ENCODE measurements at regions not wholly inside any gene's neighbourhood (a gene's known extent, or its start where the extent isn't known, plus 50 kb on each side); places are given as distances from the start of the nearest gene placed in this dataset.

DNA sequence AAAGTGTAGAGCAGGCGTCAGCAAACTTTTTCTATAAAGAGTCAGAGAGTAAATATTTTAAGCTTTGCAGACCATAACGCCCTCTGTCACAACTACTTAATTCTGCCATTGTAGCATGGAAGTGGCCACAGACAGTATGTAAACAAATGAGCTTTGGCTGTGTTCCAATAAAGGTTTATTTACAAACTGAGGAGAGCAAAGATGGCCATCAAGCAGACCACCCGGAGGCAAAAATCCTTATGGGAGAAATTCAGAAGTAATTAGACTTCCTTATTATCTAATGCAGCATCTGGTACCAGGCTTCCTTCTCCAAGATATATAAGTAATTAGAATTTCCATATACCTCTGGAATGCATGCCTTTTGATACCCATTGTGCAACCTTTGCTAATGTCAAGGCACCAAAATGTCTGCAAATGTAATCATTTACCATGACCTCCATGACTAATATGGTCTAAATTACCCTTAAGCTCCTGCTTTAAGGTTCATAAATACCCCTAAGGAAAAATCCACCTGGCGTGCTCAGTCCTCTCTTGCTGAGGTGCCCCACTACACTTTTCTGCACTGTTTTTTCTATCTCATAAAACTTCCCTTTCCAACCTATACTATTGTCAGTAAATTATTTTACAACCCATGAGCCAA is 377.8 kb downstream of the MATN1 start:
- peak; percentile 58 for DNase-seq

DNA sequence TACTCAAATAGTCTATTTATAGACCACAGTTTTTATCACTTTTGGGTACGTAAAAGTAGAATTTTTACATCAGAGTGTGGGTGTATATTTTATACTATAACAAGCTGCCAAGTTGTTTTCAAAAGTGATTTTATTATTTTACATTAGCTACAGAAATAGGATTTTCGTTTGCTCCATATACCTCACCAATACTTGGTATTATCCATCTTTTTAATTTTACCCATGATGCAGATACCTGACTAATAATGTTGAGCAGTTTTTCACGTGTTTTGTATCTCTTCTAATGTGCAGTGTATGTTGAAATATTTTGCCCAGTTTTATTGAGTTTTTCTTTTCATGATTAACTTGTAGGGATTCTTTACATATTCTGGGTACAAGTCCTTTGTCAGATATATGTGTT is 379.8 kb downstream of the MATN1 start:
- no peak for DNase-seq

DNA sequence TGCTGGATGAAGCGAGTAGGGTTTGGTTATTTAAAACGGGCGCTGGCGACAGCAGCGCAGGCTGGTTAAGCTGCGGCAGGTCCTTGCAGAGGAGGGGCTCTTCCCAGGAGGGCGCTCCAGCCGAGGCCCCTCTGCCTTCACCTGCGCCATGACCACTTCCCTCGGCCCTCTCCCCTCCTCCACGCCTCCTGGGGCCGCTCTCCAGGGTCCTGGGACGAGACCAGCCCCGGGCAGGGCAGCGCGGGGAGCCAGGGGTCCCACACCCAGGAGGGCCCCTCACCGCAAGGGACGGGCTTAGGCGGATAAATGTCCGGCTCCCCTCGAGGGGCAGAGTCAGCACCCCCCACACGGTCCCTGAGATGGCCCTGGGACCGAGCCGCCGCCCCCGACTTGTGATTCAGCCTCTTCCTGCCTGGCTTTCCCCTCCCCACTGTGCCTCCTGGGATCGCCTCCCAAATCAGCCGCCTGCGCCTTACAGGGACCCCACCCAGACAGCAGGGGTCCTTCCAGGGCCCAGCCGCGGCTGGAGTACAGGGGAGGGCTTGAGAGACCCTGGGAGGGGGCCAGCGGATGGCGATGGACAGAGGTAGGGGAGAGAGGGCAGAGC is 380.7 kb downstream of the MATN1 start:
- DNase-seq = no peak

DNA sequence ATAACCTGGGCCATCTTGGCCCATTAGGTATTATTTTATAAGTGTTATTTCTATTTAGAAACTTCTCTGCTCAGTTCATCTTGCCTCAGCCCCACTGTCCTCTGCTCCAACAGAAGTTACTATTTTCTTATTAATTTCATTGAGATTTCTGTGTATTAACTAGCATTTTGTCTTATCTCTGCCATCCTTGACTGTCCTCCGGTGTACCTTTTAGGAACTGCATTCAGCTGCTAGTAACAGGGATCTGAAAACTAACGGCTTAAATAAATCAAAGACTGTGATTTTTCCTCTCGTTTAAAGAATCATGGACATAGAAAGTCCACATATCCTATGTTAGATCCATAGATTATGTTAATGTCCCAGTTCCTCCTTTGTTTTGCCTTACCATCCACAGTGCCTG is 382.5 kb downstream of the MATN1 start:
- no peak for DNase-seq

DNA sequence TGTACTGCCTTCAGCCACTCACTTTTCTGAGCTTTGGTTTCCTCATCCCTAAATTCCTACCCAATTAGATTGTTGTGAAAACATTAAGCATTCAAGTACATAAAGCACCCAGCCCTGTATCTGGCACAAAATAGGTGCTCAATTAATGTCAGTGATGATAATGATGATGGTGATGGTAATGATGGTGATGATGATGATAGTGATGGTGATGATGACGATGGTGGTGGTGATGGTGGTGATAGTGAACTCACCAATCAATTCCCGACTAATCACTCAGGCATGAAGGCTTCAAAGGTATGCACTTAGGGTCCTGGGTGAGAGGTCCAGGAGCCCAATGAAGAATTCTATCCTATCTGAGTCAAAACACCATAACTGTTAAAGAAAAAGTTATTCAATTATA is 383.5 kb downstream of the MATN1 start:
- no peak for DNase-seq

DNA sequence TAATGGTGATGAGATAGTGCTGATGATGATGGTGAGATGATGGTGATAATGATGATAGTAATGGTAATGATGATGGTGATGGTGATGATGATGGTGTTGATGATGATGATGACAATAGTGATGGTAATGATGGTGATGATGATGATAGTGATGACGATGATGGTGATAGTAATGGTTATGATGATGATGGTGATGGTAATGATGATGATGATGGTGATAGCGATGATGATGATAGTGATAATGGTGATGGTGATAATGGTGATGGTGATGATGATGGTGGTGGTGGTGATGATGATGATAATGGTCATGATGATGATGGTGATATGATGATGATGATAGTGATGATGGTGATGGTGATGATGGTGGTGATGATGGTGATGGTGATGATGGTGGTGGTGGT is 384.6 kb downstream of the MATN1 start:
- no peak for DNase-seq

DNA sequence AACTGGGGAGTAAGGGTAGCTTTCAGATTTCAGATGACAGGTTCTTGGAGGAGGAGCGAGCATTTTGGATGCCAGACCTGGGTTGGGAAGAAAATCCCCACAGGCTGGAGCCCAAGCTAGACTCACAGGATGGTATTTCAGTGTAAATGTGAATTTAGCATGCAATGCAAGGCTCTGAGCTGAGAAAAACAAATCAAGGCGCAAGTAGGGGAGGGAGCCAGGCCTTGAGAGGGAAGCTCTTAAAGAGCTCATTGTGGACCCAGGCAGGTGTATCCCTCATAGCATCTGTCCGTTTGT is 386.1 kb downstream of the MATN1 start:
- DNase-seq = peak; percentile 28

DNA sequence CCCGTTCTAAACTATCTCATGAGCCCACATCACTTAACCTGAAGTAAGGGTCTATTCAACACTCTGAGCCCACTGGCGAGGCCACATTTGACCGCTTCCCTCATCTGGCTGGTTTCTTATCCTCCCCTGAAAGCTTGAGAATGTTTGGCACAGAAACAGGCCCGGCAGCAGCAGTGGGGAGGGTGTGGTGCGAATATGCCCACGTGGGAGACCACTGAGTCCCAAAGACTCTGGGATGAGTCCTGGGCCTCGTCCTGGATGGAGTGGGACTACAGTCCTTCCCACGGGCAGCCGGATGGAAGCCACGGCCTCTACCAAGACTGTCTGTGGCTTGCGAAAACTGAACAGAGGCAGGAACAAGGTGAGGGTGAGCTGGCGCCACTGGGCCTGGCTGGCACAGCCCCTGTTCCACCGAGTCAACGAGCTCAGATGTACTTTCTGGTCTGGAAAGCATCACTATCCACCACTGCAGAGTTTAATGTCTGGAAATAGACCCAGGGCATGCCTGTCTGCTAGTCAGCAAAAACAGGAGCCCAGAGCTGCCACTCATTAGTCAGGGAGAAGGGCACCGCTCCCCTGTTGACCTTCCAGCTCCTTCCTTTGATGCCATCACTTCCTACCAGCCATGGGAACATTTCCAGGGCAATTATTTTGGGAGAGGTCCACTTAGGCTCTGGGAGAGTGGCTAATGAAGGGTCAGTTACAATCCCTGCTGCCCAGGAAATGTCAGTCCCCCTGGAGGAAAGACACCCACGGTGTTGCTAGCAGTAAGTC is 386.6 kb downstream of the MATN1 start:
- no peak for DNase-seq

DNA sequence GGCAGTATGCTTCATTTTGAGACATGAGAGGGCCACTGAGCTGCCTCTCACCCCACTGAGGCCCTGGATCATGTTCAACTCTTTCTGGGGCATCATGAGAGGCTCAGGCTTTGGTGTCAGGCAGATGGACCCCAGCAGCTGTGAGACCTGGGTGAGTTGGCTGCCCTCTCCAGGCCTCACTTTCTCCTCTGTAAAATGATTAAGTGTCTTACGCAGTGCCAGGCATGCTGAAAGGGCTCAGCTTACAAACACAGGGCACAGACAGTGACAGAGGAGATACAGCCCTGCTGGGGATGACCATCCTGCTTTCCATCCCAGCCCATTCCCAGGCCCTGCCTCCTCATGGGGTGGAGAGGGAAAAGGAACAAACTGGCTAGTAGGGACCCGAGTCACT is 387.4 kb downstream of the MATN1 start:
- no peak for DNase-seq

DNA sequence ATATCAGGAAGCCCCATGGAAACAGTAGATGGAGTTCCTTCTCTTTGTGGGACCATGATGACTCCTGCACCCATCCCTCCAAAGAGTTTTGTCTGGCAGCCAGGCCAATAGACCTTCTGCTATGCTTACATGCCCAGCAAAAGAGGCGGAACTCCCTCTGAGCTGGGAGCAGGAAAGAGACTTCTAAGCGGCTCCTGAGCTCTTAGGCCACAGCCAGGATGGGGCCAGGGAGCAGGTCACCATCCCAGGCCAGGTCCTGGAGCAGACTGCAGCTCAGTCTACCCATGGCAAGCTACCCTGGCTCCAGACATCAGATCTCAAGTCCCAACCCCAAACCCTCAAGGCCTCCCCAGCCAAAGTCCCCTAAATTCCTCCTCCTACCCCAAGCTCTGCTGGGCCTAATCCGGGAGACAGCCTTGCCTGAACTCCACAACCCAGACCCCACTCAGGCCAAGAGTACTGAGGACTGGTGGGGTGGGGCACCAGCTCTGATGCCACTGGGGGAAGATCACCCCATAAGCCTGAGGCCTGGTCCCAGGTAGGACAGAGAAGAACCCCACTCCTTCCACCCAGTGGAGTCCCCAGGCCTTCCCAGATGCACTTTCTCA is 387.9 kb downstream of the MATN1 start:
- DNase-seq = no peak

DNA sequence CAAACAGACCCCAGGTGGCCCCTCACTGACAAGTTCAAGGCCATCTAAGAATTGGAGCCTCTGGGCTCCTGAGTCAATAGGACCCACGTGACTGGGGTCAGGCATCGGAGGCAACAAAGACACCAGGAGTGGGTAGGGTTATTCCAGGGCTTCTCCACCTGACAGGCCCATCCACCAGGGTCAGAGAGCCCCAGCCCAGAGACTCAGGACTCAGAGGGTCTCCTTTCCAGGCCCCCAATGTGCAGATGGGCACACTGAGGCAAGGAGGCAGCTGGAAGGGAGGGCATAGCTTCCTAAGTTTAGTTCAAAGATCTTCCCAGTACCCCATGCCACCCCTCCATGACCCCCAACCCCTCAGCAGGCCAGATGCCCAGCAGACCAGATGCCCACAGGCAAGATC is 388.6 kb downstream of the MATN1 start:
- no peak for DNase-seq

DNA sequence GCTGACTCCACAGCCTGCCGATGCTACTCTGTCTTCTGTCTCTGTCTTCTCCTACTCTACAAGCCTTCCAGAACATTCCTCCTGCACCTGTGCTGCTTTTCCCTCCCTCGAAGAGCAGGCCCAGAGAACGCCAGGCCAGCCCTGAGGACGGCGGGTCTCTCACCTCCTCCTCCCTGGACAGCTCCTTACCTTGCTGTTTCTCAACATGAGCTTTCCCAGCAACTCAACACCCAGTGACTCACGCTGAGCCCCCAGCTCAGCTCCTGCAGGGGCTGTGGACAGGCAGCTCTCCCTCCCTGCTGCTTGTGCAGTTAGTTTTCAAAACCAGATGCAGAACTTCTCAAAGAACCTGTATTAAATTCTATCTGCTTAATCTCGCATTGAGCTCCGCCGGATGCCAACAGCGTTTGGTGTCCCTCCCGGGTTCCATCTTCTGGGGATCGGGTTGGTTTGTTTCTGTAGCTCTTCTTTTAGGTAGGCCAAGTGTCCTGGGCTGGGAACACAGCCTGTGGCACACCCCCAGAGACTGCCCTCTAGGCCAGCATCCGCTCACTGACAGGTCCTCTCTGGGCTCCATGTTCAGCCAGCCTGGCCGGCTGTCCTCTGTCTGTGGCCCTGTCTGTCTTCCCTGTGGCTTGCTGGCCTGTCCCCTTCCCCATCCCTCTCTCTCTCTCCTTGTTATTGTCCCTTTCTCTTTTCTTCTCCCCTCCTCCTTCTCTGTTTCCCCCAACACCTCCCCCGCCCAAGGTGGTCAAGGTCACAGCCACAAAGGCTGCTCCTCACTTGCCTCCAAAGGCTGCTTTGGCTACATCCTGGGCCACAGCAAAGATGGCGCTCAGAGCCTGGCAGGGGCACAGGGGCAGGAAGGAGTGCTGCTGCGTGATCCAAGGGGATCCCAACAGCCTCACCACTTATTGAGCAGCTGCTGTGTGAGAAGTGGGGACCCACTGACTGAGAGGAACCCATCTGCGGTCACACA is 391.0 kb downstream of the MATN1 start:
- no peak for DNase-seq

DNA sequence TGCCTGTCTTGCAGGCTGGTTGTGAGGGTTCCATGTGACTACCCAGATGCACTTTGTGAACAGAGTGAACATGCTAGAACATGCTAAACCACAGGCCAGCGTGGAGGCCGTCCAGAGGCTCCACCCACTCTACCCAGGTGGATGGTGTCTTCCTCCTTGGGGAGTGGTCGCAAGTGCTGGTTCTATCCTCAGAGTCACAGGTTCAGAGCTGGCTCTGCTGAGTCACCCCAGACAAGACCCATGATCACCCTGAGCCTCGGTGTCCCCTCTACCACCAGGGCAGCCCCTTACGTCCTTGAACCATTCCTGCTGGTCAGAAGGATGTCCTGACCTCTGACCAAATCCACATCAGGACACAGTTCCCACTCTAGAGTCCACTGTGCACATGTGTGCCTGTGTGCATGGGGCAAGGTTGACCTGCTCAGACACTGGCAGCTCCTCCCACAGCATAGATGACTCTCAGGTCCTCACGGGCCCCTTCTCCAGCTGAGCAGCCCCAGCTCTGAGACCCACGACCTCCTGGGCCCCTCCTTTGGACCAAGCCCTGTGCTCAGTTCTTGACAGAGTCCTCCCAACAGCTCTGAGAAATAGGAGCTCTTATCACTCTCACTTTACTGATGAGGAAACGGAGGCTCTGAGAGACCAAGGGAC is 391.8 kb downstream of the MATN1 start:
- DNase-seq = no peak

DNA sequence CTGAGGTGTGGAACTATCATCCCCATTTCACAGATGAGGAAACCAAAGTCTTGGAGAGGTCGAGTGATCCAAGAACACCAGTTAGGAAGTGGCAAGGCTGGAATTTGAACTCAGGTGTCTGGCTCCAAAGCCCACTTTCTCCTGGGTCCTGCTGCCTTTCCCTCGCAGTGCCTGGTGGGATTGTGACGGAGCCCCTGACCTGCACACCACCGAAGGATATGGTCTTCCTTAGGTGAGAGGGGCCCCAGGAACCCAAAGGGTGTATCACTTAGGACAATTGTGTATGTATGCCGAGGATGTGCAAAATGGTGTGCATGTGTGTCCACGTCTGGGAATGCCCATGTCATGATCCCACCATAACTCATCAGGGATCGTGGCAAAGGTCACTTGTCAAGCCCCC is 392.7 kb downstream of the MATN1 start:
- DNase-seq = no peak

DNA sequence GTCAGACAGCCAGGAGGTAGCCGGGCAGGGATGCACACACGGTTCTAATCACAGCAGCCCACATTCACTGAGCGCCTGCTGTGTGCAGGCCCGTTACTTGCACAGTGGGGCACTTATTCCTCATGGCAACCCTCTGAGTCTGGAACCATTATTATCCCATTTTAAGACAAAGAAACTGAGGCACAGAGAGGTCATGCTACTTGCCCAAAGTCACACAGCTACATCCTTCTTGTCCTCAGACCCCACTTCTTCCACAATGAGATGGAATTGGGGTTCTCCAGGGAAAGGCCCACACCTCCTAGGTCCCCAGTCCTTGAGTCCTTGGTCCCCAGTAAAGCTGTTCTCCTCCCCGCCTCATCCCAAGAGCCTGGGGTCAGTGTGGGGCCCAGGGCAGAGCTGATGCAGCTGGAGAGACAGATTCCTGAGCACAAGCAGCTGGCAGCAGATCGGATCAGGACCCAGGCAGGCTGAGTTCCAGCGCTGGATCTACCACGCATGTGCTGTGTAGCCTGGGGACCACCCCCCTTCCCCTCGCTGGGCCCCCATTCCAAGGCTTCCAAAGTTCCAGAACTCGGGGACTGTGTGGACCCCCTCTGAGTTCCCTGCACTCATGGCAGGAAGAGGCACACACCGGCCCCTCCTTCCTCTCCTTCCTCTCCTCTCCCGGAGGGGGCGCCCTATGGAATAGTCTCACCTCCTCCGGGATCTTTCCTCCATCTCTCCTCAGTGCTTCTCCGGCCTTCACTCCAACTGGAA is 393.4 kb downstream of the MATN1 start:
- DNase-seq = no peak

DNA sequence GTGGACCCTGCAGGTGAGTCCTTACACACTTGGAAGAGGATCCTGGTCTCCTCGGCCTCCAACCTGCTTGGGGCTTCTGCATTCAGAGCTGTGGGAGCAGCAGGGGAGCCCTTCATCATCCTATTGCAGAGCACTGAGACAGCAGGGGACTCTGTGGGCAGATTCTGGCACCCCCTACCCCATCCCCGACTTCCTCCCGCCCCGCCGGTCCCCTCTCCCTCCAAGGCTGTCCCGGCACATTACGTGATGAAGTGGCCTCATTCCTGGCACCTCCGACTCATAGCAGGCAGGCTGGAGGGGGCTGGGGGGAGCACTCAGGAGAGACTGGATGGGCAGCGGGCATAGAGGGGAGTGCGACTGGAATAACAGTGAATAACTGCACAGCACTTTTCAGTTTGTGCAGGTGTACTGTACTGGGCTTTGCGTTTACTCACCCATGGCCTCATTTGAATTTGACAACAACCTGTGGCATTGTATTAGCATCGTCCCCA is 394.1 kb downstream of the MATN1 start:
- DNase-seq = no peak

DNA sequence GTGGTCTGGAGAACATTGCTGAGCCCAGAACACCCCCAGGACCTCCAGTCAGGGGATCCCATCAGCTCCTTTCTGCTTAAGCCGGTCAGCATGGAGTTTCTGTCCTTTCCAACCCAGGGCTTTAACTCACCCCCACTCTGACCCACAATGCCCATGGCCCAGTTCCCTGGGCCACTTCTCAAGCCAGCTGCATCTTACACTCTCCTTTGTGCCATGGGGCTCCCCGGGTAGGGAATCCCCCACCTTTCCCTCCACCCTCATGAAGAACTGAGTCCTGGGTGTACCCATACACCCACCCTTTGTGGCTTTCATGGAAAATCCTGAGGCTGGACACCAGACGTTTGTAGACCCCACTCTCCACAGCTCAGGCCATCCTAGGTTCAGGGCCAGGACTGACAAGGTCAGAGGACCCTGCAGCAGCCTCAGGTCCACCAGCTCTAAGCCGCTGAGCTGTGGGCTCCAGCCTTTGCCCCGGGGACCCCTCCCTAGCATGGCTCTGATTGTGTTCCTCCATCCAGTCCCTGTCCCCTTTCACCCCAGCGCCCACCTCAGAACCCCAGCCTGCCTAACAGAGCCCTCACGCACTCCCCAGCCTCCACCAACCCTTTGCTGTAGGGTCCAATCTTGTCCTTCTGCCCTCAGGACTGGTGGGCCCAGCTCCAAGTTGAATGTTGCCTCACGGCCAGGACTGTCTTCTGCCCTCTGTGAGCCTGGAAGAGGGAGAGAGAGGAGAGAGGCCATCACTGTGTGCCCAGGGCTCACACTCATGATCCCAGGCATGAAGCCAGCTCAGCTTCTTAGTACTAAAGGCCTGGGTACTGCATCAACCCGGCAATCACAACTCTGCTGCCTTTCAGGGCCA is 394.8 kb downstream of the MATN1 start:
- no peak for DNase-seq

DNA sequence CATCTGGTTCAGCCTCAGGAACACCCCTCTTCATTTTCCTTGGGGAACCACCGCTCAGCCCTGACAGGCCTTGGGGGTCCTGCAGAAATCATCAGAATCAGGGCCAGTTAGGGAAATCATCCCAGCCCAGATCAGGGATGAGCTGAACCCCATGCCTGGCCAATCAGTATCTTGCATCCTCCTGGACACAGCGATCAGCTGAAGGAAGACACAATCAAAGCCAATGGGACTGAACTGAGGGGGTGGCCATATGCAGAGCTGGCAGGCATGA is 395.4 kb downstream of the MATN1 start:
- no peak for DNase-seq

DNA sequence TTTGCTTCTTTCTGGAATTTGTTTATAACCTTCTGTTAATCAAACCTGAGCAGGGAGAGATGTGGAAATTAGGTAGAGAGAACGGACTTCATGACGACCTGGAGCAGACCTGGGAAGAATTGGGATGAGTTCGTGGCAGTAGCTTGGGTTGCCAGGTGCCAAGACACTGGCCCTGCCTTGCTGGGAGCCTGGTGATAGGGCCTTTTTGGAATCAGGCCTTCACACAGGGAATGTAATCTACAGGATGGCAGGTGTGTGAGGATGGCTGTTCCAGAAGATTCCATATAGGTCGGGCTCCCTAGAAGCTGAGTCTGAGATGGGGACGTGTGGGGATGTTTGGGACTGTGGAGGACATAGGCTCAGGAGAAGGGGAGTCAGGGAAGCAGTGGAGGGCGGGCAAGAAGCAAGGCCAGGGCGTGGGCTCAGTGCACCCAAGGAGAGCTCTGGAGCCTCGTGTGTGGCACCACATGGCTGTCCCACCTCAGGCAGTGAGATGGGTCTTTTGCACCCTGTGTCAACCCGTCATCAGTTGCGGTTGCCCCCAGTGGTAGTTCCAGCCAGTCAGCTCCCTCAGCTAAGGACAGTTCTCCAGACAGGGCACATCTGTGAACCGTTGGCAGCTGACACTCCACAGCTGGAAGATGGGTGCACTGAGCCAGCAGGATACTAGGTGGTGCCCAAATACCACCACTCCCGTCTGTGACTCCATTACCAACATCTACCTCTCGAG is 395.9 kb downstream of the MATN1 start:
- DNase-seq = no peak

DNA sequence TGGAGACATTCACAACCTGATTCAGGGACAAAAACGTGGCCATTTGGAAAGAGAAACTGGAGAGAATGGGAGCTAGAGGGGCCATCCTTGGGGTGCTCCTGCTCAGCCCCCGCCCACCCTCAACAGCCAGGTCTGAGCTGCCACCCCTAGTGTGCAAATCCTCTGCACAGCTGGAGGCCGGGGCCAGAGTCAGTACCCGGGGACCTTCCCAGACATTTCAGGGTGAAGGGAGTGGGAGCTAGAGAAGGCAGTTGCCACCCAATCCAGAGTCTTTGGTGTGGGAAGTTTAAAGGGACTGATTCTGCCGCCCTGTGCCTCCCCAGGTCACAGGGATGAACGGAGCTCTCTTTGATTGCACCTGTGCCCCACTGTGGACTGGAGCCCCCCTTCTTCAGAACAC is 397.4 kb downstream of the MATN1 start:
- no peak for DNase-seq

Data from NCI-H1092 (cell line).